Astrocyte of the spinal cord (primary cell): ENCODE measurements at regions not wholly inside any gene's neighbourhood (a gene's known extent, or its start where the extent isn't known, plus 50 kb on each side); places are given as distances from the start of the nearest gene placed in this dataset.

Experiments used
- DNase-seq: peaks from one replicate; pipeline ENCODE4 v3.0.0; 2011; ENCODE audit warnings: low read depth, low spot score
- H3K4me3 ChIP-seq: 2 replicates; pipeline ENCODE4 v1.5.1; 2011; ENCODE audit warnings: low read depth, mild to moderate bottlenecking, low read length, moderate library complexity
- CTCF ChIP-seq: IDR thresholded peaks from 2 replicates; pipeline ENCODE4 v1.5.1; 2012; ENCODE audit warnings: low read depth, mild to moderate bottlenecking, low read length, inconsistent platforms
- in situ Hi-C: cut with HindIII; loops from 2 replicates; pipeline ENCODE4 v1.10.0; 2017; ENCODE audit warnings: low sequenced_read_pairs

GRCh38 chr18:21162786-21163185, 51.2 kb upstream of the ROCK1 start:
- in situ Hi-C loops = no loop called here
- H3K4me3 ChIP-seq = no peak overlapping the region
- no peak for TF ChIP-seq CTCF
- DNase-seq = no peak

DNA sequence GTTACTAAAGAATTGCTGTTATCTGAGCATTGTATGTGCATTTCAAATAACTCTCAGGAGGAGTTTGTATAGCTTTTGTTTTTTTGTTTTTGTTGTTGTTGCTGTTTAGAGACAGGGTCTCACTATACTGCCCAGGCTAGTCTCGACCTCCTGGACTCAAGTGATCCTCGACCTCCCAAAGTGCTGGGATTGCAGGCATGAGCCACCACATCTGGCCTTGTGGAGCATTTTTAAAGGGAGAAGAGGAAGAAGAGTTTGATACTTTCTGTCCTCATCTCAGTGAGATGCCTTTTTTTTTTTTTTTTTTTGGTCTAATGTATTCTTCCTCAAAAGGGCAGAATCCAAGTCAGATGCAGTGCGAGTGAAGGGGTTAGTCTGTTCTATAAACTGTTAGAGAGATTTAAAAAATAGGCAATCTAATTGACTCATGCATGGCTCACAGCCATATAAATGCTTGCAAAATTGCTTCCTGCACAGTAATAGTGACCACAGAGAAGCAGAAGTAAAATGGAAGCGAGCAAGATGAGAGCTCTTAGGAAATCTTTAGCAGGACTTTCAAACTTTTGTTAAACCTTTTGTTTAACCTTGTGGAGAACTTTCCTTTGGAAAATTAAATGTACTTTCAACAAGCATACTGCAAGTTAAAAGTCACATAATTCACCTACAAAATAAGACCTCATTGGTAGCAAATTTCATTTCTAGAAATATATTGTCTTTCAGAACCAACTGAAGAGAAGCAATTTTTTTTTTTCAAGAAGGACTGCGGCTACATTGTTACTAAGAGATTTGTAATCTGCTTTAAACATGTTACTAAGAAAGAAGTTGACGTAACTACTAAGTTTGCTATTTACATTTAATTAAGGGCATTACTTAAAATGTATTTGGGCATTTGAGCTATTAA, 52.3 kb upstream of the ROCK1 start:
- TF ChIP-seq CTCF = no peak
- DNase-seq = peak; percentile 79
- in situ Hi-C loops = no loop called here
- H3K4me3 ChIP-seq = no peak overlapping the region

- no peak overlapping the region for H3K4me3 ChIP-seq
- in situ Hi-C loops = no loop called here
- no peak for DNase-seq
- TF ChIP-seq CTCF = no peak
Observed at GRCh38 chr18:21164548-21165095, 53.0 kb upstream of the ROCK1 start.

- TF ChIP-seq CTCF = no peak
- DNase-seq = peak; percentile 13
- in situ Hi-C loops = no loop called here
- H3K4me3 ChIP-seq = no peak overlapping the region
Observed at GRCh38 chr18:21167641-21168377, 56.2 kb upstream of the ROCK1 start.

DNA sequence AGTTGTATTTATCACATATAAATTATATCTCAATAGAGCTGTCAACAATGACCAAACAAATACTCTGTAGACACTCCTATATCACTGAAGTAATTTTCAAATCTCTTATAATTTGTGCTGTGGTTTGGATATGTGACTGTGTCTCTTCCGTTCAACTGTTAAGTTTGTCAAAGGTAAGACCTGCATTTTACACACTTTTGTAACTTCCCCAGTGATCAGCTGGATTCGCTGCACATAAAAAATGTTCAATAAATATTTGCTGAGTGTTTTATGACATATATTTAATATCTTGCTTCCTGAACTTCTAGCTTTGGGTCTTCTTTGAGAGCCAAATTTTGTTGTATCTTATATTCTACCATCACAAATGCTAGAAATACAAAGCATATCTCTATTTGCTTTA, 57.3 kb upstream of the ROCK1 start:
- TF ChIP-seq CTCF = no peak
- H3K4me3 ChIP-seq = no peak overlapping the region
- DNase-seq = no peak
- in situ Hi-C loops = no loop called here

- no peak overlapping the region for H3K4me3 ChIP-seq
- no peak for DNase-seq
- no peak for TF ChIP-seq CTCF
- in situ Hi-C loops = no loop called here
Observed at GRCh38 chr18:21177822-21178221, 64.2 kb upstream of the GREB1L start.
